Inflammatory macrophage treated with lipopolysaccharide for 1 hour (primary cell): ENCODE measurements at regions not wholly inside any gene's neighbourhood (a gene's known extent, or its start where the extent isn't known, plus 50 kb on each side); places are given as distances from the start of the nearest gene placed in this dataset.
"Not testable (repeated sequence)": the region's sequence is repeated elsewhere in the genome, so short reads cannot be mapped to it uniquely, and the experiment has no call there.

Experiments used
- DNase-seq, 2 donors: peaks; one replicate each; pipeline ENCODE4 v3.0.0-alpha.2; 2020 to 2022

GRCh38 chr2:60356346-60356745 is 197.1 kb downstream of the BCL11A start:
- DNase-seq: no peak

DNA sequence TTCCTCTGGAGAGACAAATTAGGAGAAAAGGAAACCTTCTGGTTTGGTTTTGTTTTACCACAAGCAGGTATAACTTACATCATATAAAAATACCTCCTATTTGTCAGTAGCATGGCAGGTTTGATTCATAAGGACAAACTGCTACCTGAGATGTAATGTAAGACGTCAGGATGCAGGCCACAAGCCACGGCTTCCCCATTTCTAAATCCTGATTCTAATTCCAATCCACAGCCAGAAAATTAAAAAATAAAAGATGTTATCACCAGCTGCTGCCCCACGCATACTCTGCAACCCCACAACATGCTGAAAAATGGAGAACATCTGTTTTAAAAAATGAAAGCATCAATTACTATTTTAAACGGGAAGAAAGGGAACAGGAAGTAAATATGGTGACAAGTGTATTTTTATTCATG is 197.6 kb downstream of the BCL11A start:
- peak in 1 of 2 donors; percentile 24 for DNase-seq

DNA sequence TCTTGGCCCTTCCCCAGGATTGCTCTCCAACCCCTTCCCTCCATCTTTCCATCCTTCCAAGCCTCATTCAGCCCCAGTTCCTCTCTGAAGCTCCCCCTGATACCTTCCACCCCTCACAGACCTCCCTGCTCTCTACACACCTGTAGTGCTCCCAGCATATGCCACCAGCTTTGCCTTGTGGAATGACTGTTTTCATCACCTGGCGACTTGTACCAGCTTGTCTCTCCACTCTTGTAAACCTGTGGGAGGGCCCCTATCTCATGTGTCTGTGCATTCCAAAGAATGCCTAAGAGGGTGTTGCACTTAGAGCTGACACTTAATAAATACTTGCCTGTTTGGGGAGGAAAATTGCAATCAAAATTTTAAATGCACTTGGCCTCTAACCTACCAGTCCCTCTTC is 198.7 kb downstream of the BCL11A start:
- no peak for DNase-seq

DNA sequence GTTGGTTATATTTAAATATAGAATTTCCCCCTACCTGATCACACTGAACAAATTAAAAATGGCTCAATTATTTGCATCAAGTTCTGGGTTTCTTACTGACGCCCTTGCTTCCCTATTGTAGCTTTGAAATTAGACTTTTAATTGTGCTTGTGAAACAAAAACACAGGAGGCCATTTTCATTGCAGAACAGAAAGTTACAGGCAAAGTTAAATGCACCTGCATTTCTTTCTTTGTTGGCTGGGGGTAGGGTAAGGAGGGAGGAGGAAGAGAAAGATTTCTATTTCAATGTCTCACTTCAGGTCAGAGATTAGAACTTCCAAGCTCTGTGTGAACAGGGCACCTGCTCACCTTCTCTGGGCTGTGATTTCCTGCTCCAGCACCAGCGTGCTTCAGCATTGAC is 199.6 kb downstream of the BCL11A start:
- DNase-seq: no peak

GRCh38 chr2:60353406-60353800 is 200.1 kb downstream of the BCL11A start:
- no peak for DNase-seq

GRCh38 chr2:60352491-60353405 is 200.7 kb downstream of the BCL11A start:
- no peak for DNase-seq

GRCh38 chr2:60351802-60352201 is 201.7 kb downstream of the BCL11A start:
- DNase-seq: no peak

GRCh38 chr2:60351321-60351720 is 202.1 kb downstream of the BCL11A start:
- no peak for DNase-seq

GRCh38 chr2:60350791-60351190 is 202.7 kb downstream of the BCL11A start:
- no peak for DNase-seq

DNA sequence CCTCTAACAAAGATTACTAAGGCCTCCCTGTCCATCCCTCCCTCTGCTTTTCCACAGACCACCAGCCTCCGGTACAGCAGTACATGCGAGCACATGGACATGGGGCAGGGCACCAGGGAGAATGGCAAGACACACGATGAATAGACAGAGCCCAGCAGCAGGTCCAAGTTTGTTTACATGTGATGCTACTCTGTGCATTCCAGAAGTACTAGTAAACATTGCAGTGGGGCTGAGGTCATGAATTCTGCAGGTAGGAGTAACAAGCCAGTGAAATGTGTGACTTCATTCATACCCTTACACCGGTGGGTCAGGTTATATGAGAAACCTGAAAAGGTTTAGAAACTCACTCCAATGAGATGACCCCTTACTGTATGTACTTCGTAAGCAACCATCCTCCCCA is 205.7 kb downstream of the BCL11A start:
- DNase-seq: no peak

DNA sequence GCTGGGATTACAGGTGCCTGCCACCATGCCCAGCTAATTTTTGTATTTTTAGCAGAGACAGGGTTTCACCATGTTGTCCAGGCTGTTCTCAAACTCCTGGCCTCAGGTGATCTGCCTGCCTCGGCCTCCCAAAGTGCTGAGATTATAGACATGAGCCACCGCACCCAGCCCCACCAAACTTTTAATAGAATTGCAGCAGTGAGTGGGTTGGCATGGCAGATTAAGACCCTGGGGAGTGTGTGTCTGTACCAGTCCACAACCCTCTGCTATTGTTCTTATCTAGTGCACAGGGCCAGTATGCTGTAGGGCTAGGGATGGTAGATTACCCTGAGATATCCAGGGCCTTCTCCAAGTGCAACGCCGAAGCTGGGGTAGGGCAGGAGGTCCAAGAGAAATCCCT is 211.0 kb downstream of the BCL11A start:
- DNase-seq: not testable (repeated sequence)

GRCh38 chr2:60341151-60341550 is 212.3 kb downstream of the BCL11A start:
- no peak for DNase-seq

DNA sequence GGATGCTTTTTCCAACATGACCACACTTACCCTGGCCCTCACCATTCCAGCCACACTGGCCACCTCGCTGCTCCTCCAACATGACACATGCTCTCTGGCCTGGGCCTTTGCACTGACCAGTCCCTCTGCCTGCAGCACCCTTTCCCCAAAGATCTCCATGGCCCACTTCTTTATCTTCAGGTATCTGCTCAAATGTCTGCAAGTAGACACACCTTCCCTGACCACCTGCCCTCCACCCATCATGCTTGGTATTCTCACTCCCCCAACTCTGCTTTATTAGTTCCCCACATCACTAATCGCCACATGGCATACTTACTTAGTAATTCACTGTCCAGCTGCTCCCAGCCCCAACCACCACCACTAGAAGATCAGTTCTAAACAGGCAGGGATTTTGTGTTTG is 214.2 kb downstream of the BCL11A start:
- no peak for DNase-seq

- DNase-seq: peak; percentile 54 to 56
Measured at GRCh38 chr2:60337142-60337497, 216.3 kb downstream of the BCL11A start.

DNA sequence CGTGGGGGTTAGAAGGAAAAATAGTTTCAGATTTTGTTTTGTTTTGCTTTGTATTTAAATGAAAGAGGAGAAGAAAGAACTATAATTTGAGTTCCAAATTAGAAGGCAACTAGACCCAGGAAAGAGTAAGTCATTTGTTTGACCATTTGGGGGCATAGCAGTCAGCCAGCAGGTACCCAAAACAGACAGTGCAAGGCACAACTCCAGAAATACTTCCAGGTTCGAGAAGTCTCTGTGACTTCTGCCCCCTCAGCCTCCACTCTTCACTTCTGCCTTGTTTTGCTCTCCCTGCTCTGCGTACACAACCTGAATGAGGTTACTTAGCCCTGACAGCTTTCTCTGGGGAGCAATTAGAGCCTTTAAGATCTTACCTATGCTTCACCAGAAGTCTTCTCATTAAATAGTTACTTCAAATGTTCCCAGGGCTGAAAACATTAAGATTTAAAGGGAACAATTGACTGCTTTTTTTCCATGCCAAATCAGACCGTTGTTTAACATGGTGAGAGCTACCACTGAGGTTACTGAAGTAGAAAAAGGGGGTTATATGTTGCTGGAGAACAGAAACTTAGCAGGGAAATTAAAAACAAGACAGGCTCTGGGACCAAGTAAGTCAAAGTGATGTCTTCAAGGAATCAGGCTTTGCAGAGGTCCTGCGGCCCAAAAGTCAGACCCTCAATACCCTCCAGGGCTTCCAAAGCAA is 216.9 kb downstream of the BCL11A start:
- DNase-seq: no peak

DNA sequence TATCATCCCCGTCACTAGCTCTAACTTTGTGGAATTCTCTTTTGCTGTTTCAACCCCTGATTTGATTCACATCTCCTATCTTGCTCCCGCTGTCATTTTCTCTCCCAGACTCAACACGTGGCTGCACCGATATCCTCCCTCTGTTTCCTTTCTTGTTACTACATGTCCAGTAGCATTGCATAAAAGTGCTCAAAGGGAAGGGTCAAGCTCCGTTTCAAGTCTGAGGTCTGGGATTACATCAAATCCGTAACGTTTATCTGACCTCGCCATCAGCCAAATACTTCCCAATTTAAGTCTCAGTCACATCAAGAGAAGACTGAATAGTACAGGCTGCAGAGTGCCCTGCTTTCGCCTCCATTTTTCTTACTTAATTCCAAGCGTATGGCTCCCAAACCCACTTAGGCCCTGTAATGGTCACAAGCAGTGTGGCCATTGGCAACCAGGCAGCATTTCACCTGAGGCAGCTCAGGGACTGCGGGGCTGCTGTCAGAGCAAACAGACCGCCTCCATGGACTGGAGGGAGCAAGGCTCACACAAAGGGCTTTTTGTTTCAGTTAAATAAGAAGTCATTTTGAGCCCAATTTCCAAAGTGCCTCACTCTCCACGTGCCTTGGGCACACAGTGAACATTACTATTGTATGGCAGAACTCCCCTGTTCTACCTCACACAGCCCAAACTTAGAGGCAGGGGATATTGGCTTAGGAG is 217.8 kb downstream of the BCL11A start:
- DNase-seq: peak; percentile 53 to 63

DNA sequence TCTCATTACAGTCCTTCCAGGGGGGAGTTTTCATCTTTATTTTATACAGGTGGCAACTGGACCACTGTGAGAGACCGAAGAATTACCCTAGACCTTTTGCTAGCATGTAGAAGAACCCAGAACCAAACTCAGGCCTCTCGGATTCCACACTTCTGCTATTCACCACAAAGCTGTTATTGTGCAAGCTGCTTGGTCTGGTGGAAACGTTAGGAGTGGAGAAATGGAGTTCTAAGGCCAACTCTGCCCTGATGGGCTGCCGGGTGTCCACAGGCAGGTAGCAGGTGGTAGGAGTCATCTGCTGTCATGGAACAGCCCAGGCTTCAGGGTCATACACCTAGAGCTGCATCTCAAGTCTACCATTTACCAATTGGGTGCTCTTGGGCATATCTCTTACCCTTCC is 218.8 kb downstream of the BCL11A start:
- DNase-seq: peak; percentile 41 to 58

DNA sequence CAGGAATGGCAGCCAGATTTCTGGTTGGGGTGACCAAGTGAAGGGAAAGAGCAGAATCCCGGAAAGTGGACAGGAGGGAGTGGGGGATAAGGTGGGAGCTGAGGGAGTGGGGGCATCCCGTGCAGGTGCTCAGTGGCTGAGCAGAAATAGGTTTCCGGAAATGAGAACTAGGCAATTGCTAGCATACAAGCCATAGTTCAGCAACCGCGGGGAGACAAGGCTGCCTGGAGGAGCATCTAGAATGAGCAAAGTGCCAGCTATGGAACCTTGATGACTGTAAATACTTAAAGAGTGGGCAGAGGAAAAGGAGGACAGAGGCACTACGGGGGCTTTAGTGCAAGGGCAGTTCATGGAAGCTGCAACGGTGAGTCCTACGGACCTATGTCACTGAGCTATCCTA is 220.2 kb downstream of the BCL11A start:
- DNase-seq: no peak

- no peak for DNase-seq
Measured at GRCh38 chr2:60331115-60331809, 222.2 kb downstream of the BCL11A start.

- no peak for DNase-seq
Measured at GRCh38 chr2:60329225-60329624, 224.2 kb downstream of the BCL11A start.

- DNase-seq: no peak
Measured at GRCh38 chr2:60324536-60324935, 228.9 kb downstream of the BCL11A start.

DNA sequence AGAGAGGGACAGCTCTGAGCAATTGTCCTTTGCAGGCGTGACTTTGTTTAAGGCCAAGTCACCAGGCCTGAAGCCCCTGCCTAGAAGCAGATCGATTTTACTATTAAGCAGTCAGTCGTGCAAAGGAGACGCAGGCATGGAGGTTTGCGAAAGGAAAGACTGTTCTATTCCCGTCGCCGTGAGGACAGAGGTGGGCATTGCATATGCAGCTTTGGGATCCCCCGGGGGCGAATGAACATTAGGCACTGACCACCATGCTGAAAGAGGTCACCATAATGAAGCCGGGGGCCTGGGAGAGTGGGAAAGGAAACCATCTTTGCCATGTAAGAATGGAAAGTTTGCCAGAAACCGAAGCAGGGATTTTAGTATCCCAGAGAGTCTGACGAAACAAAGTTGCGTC is 231.6 kb downstream of the BCL11A start:
- DNase-seq: no peak

DNA sequence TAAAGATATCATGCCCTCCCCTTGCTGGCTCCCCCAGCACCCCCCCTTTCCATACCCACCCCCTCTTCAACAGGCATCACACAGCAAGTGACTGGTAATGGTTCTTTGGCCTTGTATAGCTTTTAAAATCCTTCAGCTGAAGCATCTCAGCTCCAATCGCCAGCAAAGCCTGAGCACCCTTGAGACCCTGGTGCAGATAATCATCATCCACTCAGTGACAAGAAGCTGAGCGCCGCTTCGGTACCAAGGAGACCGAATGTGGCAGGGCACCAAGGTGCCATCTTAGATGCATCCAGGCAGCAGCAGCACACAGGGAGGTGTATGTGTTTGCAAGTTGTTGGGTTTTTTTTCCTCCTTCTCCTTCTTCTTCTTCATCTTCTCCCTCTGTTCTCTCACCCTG is 232.7 kb downstream of the BCL11A start:
- no peak for DNase-seq
